ENCODE measurements at regions not wholly inside any gene's neighbourhood (a gene's known extent, or its start where the extent isn't known, plus 50 kb on each side); places are given as distances from the start of the nearest gene placed in this dataset.

GRCh38 chr4:114184901-114185300, 205.5 kb upstream of the ARSJ start:
- TF ChIP-seq, protein P1, sequence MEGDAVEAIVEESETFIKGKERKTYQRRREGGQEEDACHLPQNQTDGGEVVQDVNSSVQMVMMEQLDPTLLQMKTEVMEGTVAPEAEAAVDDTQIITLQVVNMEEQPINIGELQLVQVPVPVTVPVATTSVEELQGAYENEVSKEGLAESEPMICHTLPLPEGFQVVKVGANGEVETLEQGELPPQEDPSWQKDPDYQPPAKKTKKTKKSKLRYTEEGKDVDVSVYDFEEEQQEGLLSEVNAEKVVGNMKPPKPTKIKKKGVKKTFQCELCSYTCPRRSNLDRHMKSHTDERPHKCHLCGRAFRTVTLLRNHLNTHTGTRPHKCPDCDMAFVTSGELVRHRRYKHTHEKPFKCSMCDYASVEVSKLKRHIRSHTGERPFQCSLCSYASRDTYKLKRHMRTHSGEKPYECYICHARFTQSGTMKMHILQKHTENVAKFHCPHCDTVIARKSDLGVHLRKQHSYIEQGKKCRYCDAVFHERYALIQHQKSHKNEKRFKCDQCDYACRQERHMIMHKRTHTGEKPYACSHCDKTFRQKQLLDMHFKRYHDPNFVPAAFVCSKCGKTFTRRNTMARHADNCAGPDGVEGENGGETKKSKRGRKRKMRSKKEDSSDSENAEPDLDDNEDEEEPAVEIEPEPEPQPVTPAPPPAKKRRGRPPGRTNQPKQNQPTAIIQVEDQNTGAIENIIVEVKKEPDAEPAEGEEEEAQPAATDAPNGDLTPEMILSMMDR (IDR thresholded peaks at IDR 0.05) = no peak
- Histone ChIP-seq H3K4me3 (no peak overlapping the region), H3K4me1 (peaks cover 0 to 8% (median 7%) of the 10 kb centered on the region in 3 donors), H3K9me3 (no peaks in the 10 kb centered on the region), H3K27me3 (no peaks in the 10 kb centered on the region), H3K27ac (no peak overlapping the region), H3K36me3 (no peaks in the 10 kb centered on the region)
- no peak for ATAC-seq
- intact Hi-C loops (cut with DNase I) = no loop called here
- FAIRE-seq = no peak
- no peak for DNase-seq
- WGBS, 2 donors = 88 to 89% methylated on average over 3 of the region's 3 CpGs

DNA sequence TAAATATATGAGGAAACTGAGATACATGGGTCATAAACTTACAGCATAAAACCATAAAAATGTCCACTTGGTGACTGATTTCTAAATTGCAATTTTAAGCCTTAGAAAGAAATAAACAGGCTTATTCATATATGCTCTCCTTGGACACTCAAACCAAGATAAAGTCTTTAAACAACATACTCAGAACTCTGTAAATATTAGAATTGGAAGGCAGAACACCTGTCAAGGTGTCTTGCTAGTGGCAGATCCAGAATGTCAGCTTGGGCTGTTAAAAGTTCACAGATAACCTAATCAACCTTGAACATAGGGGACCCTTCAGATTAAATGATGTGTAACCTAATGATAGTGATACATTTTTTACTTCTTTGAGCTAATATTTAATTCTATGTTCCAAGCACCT, 208.1 kb upstream of the ARSJ start:
- Histone ChIP-seq H3K4me3 (no peak overlapping the region), H3K27me3 (no peaks in the 10 kb centered on the region), H3K27ac (no peak overlapping the region), H3K36me3 (no peaks in the 10 kb centered on the region), H3K4me1 (peaks cover 0 to 8% (median 7%) of the 10 kb centered on the region in 3 donors), H3K9me3 (no peaks in the 10 kb centered on the region)
- TF ChIP-seq, protein P1 (IDR thresholded peaks at IDR 0.05) = no peak
- FAIRE-seq (no peak), ATAC-seq (peak in 2 of 4 donors; percentile 37 to 64), DNase-seq (no peak)
- intact Hi-C loops (cut with DNase I) = no loop called here

DNA sequence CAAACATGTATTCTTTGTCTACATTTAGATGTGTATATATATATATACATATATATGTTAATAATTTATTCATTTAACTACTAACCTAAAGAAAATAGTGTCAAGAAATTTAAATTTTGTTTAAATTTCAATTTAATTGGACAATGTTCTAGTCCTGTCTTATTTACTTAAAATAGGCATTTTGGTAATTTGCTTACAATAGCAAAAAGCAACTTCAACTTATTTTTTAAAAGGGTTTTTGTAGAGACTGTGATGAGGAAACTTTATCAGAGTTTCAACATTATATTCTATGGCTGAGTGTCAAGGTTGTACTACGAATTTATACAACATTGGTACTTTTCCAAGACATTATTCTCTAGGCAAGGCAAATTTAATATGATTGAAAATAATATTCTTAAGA, 212.0 kb upstream of the ARSJ start:
- peaks cover 0 to 16% (median 7%) of the 10 kb centered on the region in 3 donors for H3K4me1 ChIP-seq
- TF ChIP-seq, protein P1 (IDR thresholded peaks at IDR 0.05) = no peak
- peak; percentile 17 for FAIRE-seq
- no peak for DNase-seq
- 14% methylated on average over 1 of the region's 1 CpG for WGBS, 2 donors
- intact Hi-C loops (cut with DNase I) = no loop called here
- H3K27me3 ChIP-seq = no peaks in the 10 kb centered on the region
- H3K36me3 ChIP-seq = no peaks in the 10 kb centered on the region
- ATAC-seq = no peak
- H3K4me3 ChIP-seq = no peak overlapping the region
- H3K9me3 ChIP-seq = no peaks in the 10 kb centered on the region
- H3K27ac ChIP-seq = no peak overlapping the region

DNA sequence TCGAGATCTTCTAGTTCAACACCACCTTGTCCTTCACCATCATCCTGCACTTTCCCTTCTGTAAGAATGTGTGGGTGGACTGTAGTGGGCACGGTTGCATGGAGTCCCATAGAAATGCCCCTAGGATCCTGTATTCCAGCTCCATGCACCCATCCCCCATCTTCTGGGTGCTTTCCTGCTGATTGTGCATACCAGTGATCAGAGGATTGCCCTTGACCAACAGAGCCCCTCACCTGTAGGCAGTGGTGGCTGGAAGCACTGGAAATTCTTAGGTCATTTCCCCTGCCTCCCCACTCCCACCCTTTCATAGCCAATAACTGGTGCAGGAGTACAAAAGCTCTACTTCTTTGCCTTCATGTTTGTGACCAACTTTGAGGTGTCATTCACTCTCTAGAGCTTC, 213.4 kb upstream of the ARSJ start:
- DNase-seq = no peak
- no peaks in the 10 kb centered on the region for H3K9me3 ChIP-seq
- 89% methylated on average over 2 of the region's 2 CpGs for WGBS, 2 donors
- H3K36me3 ChIP-seq = no peaks in the 10 kb centered on the region
- TF ChIP-seq, protein P1 (IDR thresholded peaks at IDR 0.05) = no peak
- ATAC-seq = no peak
- no peak overlapping the region for H3K27ac ChIP-seq
- FAIRE-seq = no peak
- H3K27me3 ChIP-seq = no peaks in the 10 kb centered on the region
- no peak overlapping the region for H3K4me3 ChIP-seq
- H3K4me1 ChIP-seq = peaks cover 0 to 9% (median 0%) of the 10 kb centered on the region in 3 donors
- intact Hi-C loops (cut with DNase I) = no loop called here

GRCh38 chr4:114193624-114194399, 214.4 kb upstream of the ARSJ start:
- FAIRE-seq (no peak), ATAC-seq (peak in 1 of 4 donors; percentile 36), DNase-seq (no peak)
- no peak overlapping the region for H3K27ac ChIP-seq
- H3K4me1 ChIP-seq = peaks cover 0 to 7% (median 0%) of the 10 kb centered on the region in 3 donors
- intact Hi-C loops (cut with DNase I) = no loop called here
- H3K4me3 ChIP-seq = no peak overlapping the region
- H3K9me3 ChIP-seq = no peaks in the 10 kb centered on the region
- no peaks in the 10 kb centered on the region for H3K36me3 ChIP-seq
- WGBS, 2 donors = 49 to 54% methylated on average over 5 of the region's 5 CpGs
- H3K27me3 ChIP-seq = no peaks in the 10 kb centered on the region
- TF ChIP-seq, protein P1 (IDR thresholded peaks at IDR 0.05) = no peak
